H1 (cell line): ENCODE measurements at regions not wholly inside any gene's neighbourhood (a gene's known extent, or its start where the extent isn't known, plus 50 kb on each side); places are given as distances from the start of the nearest gene placed in this dataset.

ENCODE experiments used
- CTCF ChIA-PET: fragments of 300-600 bp; sonication (Branson Sonifier 250); formaldehyde crosslinking; loops from one replicate; lab custom pipeline; 2021; ENCODE audit not compliant: partially characterized antibody; lab: Charles Lee
- POLR2A ChIA-PET: fragments of 300-600 bp; sonication (Branson Sonifier 250); formaldehyde crosslinking; loops from one replicate; lab custom pipeline; 2021; ENCODE audit warnings: inconsistent platforms; ENCODE audit not compliant: partially characterized antibody; lab: Charles Lee
- DNase-seq, 2 experiments: peaks; one replicate each; pipeline versions ENCODE4 v3.0.0 to v3.0.0-alpha.2; 2010 to 2022; ENCODE audit warnings: low spot score in 2 of 2, low read depth in 1 of 2, mixed read lengths in 1 of 2
- FAIRE-seq: peaks from 2 replicates; lab custom pipeline; 2011; peaks lifted over from hg19 to GRCh38; lab: Jason Lieb, UNC
- H2AFZ ChIP-seq: 2 replicates; pipeline ENCODE4 v1.8.1; 2012; ENCODE audit warnings: low read length, inconsistent platforms
- H2AK5ac ChIP-seq: 2 replicates; pipeline ENCODE4 v1.6.1; 2013; ENCODE audit warnings: low read depth, low read length
- H2BK120ac ChIP-seq: replicated peaks from 2 replicates; pipeline ENCODE3; 2013; ENCODE audit warnings: low read depth, low read length, inconsistent platforms
- H2BK12ac ChIP-seq: 2 replicates; pipeline ENCODE4 v1.6.1; 2013; ENCODE audit warnings: low read depth, low read length
- H2BK15ac ChIP-seq: 2 replicates; pipeline ENCODE4 v1.6.1; 2013; ENCODE audit warnings: low read length
- H2BK20ac ChIP-seq: 2 replicates; pipeline ENCODE4 v1.6.1; 2013; ENCODE audit warnings: low read length
- H2BK5ac ChIP-seq: 2 replicates; pipeline ENCODE4 v1.6.1; 2013; ENCODE audit warnings: low read depth, low read length
- H3K14ac ChIP-seq: 2 replicates; pipeline ENCODE4 v1.6.1; 2013; ENCODE audit warnings: inconsistent platforms; ENCODE audit not compliant: insufficient read length
- H3K18ac ChIP-seq: 2 replicates; pipeline ENCODE4 v1.6.1; 2013; ENCODE audit warnings: low read length; ENCODE audit errors: extremely low read depth
- H3K23ac ChIP-seq: 2 replicates; pipeline ENCODE4 v1.6.1; 2013; ENCODE audit warnings: inconsistent platforms; ENCODE audit not compliant: insufficient read length
- H3K23me2 ChIP-seq: 2 replicates; pipeline ENCODE4 v1.6.1; 2013; ENCODE audit warnings: low read depth, low read length
- H3K27ac ChIP-seq: 2 replicates; pipeline ENCODE4 v1.6.1; 2011; ENCODE audit warnings: low read depth, low read length, inconsistent platforms
- H3K27me3 ChIP-seq, 4 experiments: replicated peaks in 1 of 4; 1 replicate in 1 of 4; 2 replicates in 3 of 4; pipeline versions ENCODE4 v1.6.1 to v1.8.1; 2011 to 2013; ENCODE audit warnings: low read length in 3 of 4, mild to moderate bottlenecking in 3 of 4, inconsistent platforms in 2 of 4, mixed read lengths in 2 of 4, moderate library complexity in 1 of 4; ENCODE audit not compliant: control insufficient read depth in 3 of 4, insufficient read depth in 3 of 4; ENCODE audit errors: extremely low read depth in 1 of 4
- H3K36me3 ChIP-seq, 4 experiments: 2 replicates each; pipeline versions ENCODE4 v1.6.1 to v1.8.1; 2011 to 2013; ENCODE audit warnings: mild to moderate bottlenecking in 4 of 4, low read length in 3 of 4, moderate library complexity in 2 of 4, control low read depth in 1 of 4, inconsistent platforms in 1 of 4; ENCODE audit not compliant: insufficient read depth in 4 of 4, control insufficient read depth in 2 of 4
- H3K4ac ChIP-seq: replicated peaks from 2 replicates; pipeline ENCODE3; 2013; ENCODE audit warnings: low read length, low read depth, mixed read lengths, inconsistent platforms; ENCODE audit not compliant: insufficient read length
- H3K4me1 ChIP-seq, 4 experiments: replicated peaks in 1 of 4; 1 replicate in 1 of 4; 2 replicates in 3 of 4; pipeline versions ENCODE4 v1.6.1 to v1.8.1; 2011 to 2013; ENCODE audit warnings: low read length in 3 of 4, inconsistent platforms in 2 of 4, mixed read lengths in 1 of 4; ENCODE audit not compliant: insufficient read depth in 4 of 4, control insufficient read depth in 3 of 4
- H3K4me2 ChIP-seq, 2 experiments: 2 replicates each; pipeline versions ENCODE4 v1.6.1 to v1.8.1; 2011 to 2013; ENCODE audit warnings: low read depth in 2 of 2, low read length in 2 of 2, control low read depth in 1 of 2, inconsistent platforms in 1 of 2, mild to moderate bottlenecking in 1 of 2; ENCODE audit not compliant: insufficient read depth in 1 of 2
- H3K4me3 ChIP-seq, 4 experiments: fragments of 200-600, 300-600 bp in 1 of 4; sonication (generic), shearing (Covaris generic), sonication (Bioruptor Twin) in 1 of 4; 2 replicates each; pipeline versions ENCODE4 v1.5.1 to v1.8.1; 2011 to 2016; ENCODE audit warnings: low read length in 4 of 4, low read depth in 3 of 4, control low read depth in 2 of 4, inconsistent platforms in 2 of 4, mild to moderate bottlenecking in 2 of 4, mixed read lengths in 1 of 4, moderate library complexity in 1 of 4; ENCODE audit not compliant: insufficient read depth in 2 of 4; ENCODE audit errors: extremely low read depth in 1 of 4
- H3K56ac ChIP-seq: replicated peaks from 2 replicates; pipeline ENCODE3; 2013; ENCODE audit warnings: low read depth, mild to moderate bottlenecking, mixed read lengths, low read length, inconsistent platforms; ENCODE audit not compliant: insufficient read length
- H3K79me1 ChIP-seq: 2 replicates; pipeline ENCODE4 v1.6.1; 2013; ENCODE audit warnings: low read depth, low read length, control low read depth
- H3K79me2 ChIP-seq, 2 experiments: 2 replicates each; pipeline versions ENCODE4 v1.6.1 to v1.8.1; 2012 to 2013; ENCODE audit warnings: low read length in 2 of 2, mild to moderate bottlenecking in 2 of 2, inconsistent platforms in 1 of 2; ENCODE audit not compliant: insufficient read depth in 2 of 2, control insufficient read depth in 1 of 2
- H3K9ac ChIP-seq, 4 experiments: replicated peaks in 1 of 4; 1 replicate in 1 of 4; 2 replicates in 3 of 4; pipeline versions ENCODE4 v1.6.1 to v1.8.1; 2011 to 2013; ENCODE audit warnings: low read depth in 3 of 4, low read length in 3 of 4, control low read depth in 2 of 4, mild to moderate bottlenecking in 2 of 4, moderate library complexity in 2 of 4, inconsistent platforms in 1 of 4; ENCODE audit errors: extremely low read depth in 1 of 4
- H3K9me3 ChIP-seq, 2 experiments: 2 replicates each; pipeline versions ENCODE4 v1.6.1 to v1.8.1; 2012 to 2013; ENCODE audit warnings: mild to moderate bottlenecking in 2 of 2, moderate library complexity in 2 of 2, control low read depth in 1 of 2, inconsistent platforms in 1 of 2, low read depth in 1 of 2, low read length in 1 of 2, mixed read lengths in 1 of 2; ENCODE audit not compliant: insufficient read depth in 2 of 2
- H4K20me1 ChIP-seq, 2 experiments: replicated peaks in 1 of 2; 2 replicates each; pipeline versions ENCODE3 to v1.8.1; 2011 to 2013; ENCODE audit warnings: inconsistent platforms in 2 of 2, low read length in 2 of 2, mild to moderate bottlenecking in 1 of 2; ENCODE audit not compliant: insufficient read depth in 2 of 2, control insufficient read depth in 1 of 2
- H4K5ac ChIP-seq: 2 replicates; pipeline ENCODE4 v1.6.1; 2013; ENCODE audit warnings: low read length, low read depth, mixed read lengths, inconsistent platforms; ENCODE audit not compliant: insufficient read length
- H4K8ac ChIP-seq: 2 replicates; pipeline ENCODE4 v1.8.0; 2013; ENCODE audit warnings: mild to moderate bottlenecking, moderate library complexity, low read length, inconsistent platforms; ENCODE audit not compliant: insufficient read depth; ENCODE audit errors: extremely low read depth
- H4K91ac ChIP-seq: replicated peaks from 2 replicates; pipeline ENCODE3; 2013; ENCODE audit warnings: low read length, mixed read lengths, inconsistent platforms; ENCODE audit not compliant: insufficient read length
- BCL11A ChIP-seq, 2 experiments: IDR thresholded peaks; one replicate each; pipeline ENCODE4 v1.6.1; 2011; ENCODE audit warnings: low read depth in 2 of 2, low read length in 2 of 2, mild to moderate bottlenecking in 2 of 2
- BRCA1 ChIP-seq: IDR thresholded peaks from 2 replicates; pipeline ENCODE4 v1.6.1; 2012; ENCODE audit warnings: low read depth, low read length, improper control_type of control experiment
- CHD2 ChIP-seq: IDR thresholded peaks from 2 replicates; pipeline ENCODE4 v1.6.1; 2012; ENCODE audit warnings: low read length, improper control_type of control experiment
- CREB1 ChIP-seq: IDR thresholded peaks from 2 replicates; pipeline ENCODE4 v1.6.1; 2012; ENCODE audit warnings: inconsistent platforms
- CTBP2 ChIP-seq: IDR thresholded peaks from 2 replicates; pipeline ENCODE4 v1.7.0; 2011; ENCODE audit warnings: borderline replicate concordance, mild to moderate bottlenecking, moderate library complexity, mixed read lengths, low read length; ENCODE audit not compliant: insufficient read depth, insufficient read length
- JUND ChIP-seq: IDR thresholded peaks from 2 replicates; pipeline ENCODE4 v1.6.1; 2011; ENCODE audit warnings: mild to moderate bottlenecking, improper control_type of control experiment, low read length
- KDM5A ChIP-seq: fragments of 200-600 bp; IDR thresholded peaks from 2 replicates; pipeline ENCODE4 v1.7.1; 2012; ENCODE audit warnings: mild to moderate bottlenecking, low read length, inconsistent platforms, mixed read lengths
- MAFK ChIP-seq: IDR thresholded peaks from 2 replicates; pipeline ENCODE4 v1.6.1; 2012; ENCODE audit warnings: low read depth, mild to moderate bottlenecking, improper control_type of control experiment, low read length
- NANOG ChIP-seq: IDR thresholded peaks from 2 replicates; pipeline ENCODE4 v1.6.1; 2011; ENCODE audit warnings: low read length, low read depth, mild to moderate bottlenecking, inconsistent platforms; ENCODE audit not compliant: insufficient read depth, poor library complexity, severe bottlenecking
- RFX5 ChIP-seq: IDR thresholded peaks from 2 replicates; pipeline ENCODE4 v1.6.1; 2011; ENCODE audit warnings: low read depth, low read length, improper control_type of control experiment, borderline replicate concordance
- SIN3A ChIP-seq, 2 experiments: IDR thresholded peaks in 1 of 2; conservative IDR thresholded peaks in 1 of 2; 2 replicates each; pipeline ENCODE4 v1.6.1; 2011 to 2012; ENCODE audit warnings: low read length in 2 of 2, improper control_type of control experiment in 1 of 2, low read depth in 1 of 2, mild to moderate bottlenecking in 1 of 2
- SP4 ChIP-seq: IDR thresholded peaks from 2 replicates; pipeline ENCODE4 v1.6.1; 2012; ENCODE audit warnings: low read length, inconsistent platforms
- YY1 ChIP-seq: IDR thresholded peaks from 2 replicates; pipeline ENCODE4 v1.6.1; 2011; ENCODE audit warnings: low read depth, mild to moderate bottlenecking, low read length
- WGBS, 2 experiments: shearing (Covaris generic) in 1 of 2; methylation state at CpG; one replicate each; pipeline versions ENCODE4 v1.1.6 to v1.1.7; 2013 to 2015; ENCODE audit warnings: low lambda C conversion rate in 2 of 2, mixed read lengths in 2 of 2, inconsistent platforms in 1 of 2, low coverage in 1 of 2, missing lambda C conversion rate in 1 of 2; ENCODE audit not compliant: insufficient replicate concordance in 2 of 2, insufficient coverage in 1 of 2, insufficient read length in 1 of 2; ENCODE audit errors: extremely low coverage in 1 of 2, missing lambda C conversion rate in 1 of 2; 5-methylcytosine and 5-hydroxymethylcytosine counted together
- TF ChIP-seq, protein P1 (sequence below): IDR thresholded peaks from 2 replicates; pipeline ENCODE4 v1.6.1; 2012; ENCODE audit warnings: low read length, inconsistent platforms

GRCh38 chr4:128403586-128403985 lies 116.0 kb upstream of the PGRMC2 start:
- WGBS, 2 experiments = 100% methylated on average over 2 of the region's 2 CpGs; no CpG with 5 or more reads in 1 of the 2 experiments
- H3K27ac ChIP-seq = no peak overlapping the region
- POLR2A ChIA-PET = no interaction called here
- TF ChIP-seq KDM5A = no peak
- TF ChIP-seq CREB1 = no peak
- TF ChIP-seq BCL11A (IDR thresholded peaks at IDR 0.05; ENCODE audit: low read depth in 2 of 2, low read length in 2 of 2) = no peak
- no peak for TF ChIP-seq YY1
- TF ChIP-seq RFX5 = no peak
- no peak for TF ChIP-seq BRCA1
- TF ChIP-seq, protein P1, sequence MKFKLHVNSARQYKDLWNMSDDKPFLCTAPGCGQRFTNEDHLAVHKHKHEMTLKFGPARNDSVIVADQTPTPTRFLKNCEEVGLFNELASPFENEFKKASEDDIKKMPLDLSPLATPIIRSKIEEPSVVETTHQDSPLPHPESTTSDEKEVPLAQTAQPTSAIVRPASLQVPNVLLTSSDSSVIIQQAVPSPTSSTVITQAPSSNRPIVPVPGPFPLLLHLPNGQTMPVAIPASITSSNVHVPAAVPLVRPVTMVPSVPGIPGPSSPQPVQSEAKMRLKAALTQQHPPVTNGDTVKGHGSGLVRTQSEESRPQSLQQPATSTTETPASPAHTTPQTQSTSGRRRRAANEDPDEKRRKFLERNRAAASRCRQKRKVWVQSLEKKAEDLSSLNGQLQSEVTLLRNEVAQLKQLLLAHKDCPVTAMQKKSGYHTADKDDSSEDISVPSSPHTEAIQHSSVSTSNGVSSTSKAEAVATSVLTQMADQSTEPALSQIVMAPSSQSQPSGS = no peak
- no peak for TF ChIP-seq JUND
- no peak for TF ChIP-seq SIN3A (conservative IDR thresholded peaks at IDR 0.05 in 1 of 2, IDR thresholded peaks at IDR 0.05 in 1 of 2; ENCODE audit: low read depth in 1 of 2, low read length in 2 of 2)
- no peak for TF ChIP-seq NANOG
- TF ChIP-seq MAFK = no peak
- no peak for TF ChIP-seq SP4
- no peak for TF ChIP-seq CHD2
- TF ChIP-seq CTBP2 = no peak

More at GRCh38 chr4:128403586-128403985, 116.0 kb upstream of the PGRMC2 start:
- Histone ChIP-seq H3K36me3 (no peaks in the 10 kb centered on the region), H4K20me1 (no peaks in the 10 kb centered on the region), H2BK12ac (no peak overlapping the region), H3K4ac (no peak overlapping the region), H3K9ac (no peak overlapping the region), H3K14ac (no peak overlapping the region), H3K79me1 (no peaks in the 10 kb centered on the region), H2AFZ (no peak overlapping the region), H4K5ac (no peak overlapping the region), H3K23me2 (no peaks in the 10 kb centered on the region), H2AK5ac (no peak overlapping the region), H2BK120ac (no peak overlapping the region), H3K18ac (no peak overlapping the region), H3K27me3 (no peaks in the 10 kb centered on the region), H2BK20ac (no peak overlapping the region), H2BK5ac (no peak overlapping the region), H4K91ac (no peak overlapping the region), H3K23ac (no peak overlapping the region), H3K4me1 (no peaks in the 10 kb centered on the region), H2BK15ac (no peak overlapping the region), H3K9me3 (no peaks in the 10 kb centered on the region), H3K4me3 (no peak overlapping the region), H3K79me2 (no peaks in the 10 kb centered on the region), H4K8ac (no peak overlapping the region), H3K56ac (no peak overlapping the region), H3K4me2 (no peak overlapping the region)
- FAIRE-seq = no peak
- DNase-seq = no peak
- CTCF ChIA-PET = no interaction called here
